Astrocyte of the cerebellum (primary cell): ENCODE measurements at regions not wholly inside any gene's neighbourhood (a gene's known extent, or its start where the extent isn't known, plus 50 kb on each side); places are given as distances from the start of the nearest gene placed in this dataset.

Experiments used
- DNase-seq: peaks from one replicate; pipeline ENCODE4 v3.0.0-alpha.2; 2011; ENCODE audit warnings: low read depth
- H3K4me3 ChIP-seq: 2 replicates; pipeline ENCODE4 v1.5.1; 2011; ENCODE audit warnings: mild to moderate bottlenecking, low read depth, low read length, moderate library complexity
- in situ Hi-C: cut with HindIII; loops from 2 replicates; pipeline ENCODE4 v1.10.0; 2017; ENCODE audit warnings: low sequenced_read_pairs
- TF ChIP-seq, protein P1 (sequence below): IDR thresholded peaks from 2 replicates; pipeline ENCODE4 v1.5.1; 2012; ENCODE audit warnings: low read length, low read depth, moderate library complexity, mild to moderate bottlenecking; ENCODE audit errors: missing control alignments

DNA sequence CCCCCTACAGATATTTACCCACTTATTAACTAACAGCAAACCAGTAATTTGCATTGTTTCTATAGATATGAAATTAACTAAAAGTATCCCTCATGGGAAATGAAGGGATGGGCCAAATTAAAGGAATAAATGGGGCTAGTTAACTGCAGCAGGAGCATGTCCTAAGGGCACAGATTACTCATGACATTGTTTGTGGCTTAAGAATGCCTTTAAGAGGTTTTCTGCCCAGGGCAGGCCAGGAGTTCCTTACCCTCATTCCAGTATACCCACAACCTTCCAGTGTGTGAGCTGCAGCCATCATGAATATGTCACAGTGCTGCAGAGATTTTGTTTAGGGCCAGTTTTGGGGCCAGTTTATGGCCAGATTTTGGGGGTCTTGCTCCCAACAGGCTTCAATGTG lies 1101.9 kb downstream of the PRIM2 start:
- TF ChIP-seq, protein P1, sequence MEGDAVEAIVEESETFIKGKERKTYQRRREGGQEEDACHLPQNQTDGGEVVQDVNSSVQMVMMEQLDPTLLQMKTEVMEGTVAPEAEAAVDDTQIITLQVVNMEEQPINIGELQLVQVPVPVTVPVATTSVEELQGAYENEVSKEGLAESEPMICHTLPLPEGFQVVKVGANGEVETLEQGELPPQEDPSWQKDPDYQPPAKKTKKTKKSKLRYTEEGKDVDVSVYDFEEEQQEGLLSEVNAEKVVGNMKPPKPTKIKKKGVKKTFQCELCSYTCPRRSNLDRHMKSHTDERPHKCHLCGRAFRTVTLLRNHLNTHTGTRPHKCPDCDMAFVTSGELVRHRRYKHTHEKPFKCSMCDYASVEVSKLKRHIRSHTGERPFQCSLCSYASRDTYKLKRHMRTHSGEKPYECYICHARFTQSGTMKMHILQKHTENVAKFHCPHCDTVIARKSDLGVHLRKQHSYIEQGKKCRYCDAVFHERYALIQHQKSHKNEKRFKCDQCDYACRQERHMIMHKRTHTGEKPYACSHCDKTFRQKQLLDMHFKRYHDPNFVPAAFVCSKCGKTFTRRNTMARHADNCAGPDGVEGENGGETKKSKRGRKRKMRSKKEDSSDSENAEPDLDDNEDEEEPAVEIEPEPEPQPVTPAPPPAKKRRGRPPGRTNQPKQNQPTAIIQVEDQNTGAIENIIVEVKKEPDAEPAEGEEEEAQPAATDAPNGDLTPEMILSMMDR: no peak
- H3K4me3 ChIP-seq: no peak overlapping the region
- no peak for DNase-seq
- in situ Hi-C loops: no loop called here
